ENCODE measurements at regions not wholly inside any gene's neighbourhood (a gene's known extent, or its start where the extent isn't known, plus 50 kb on each side); places are given as distances from the start of the nearest gene placed in this dataset.

GRCh38 chr4:177699365-177700213, 257.4 kb upstream of the AGA start:
- no peak for DNase-seq

DNA sequence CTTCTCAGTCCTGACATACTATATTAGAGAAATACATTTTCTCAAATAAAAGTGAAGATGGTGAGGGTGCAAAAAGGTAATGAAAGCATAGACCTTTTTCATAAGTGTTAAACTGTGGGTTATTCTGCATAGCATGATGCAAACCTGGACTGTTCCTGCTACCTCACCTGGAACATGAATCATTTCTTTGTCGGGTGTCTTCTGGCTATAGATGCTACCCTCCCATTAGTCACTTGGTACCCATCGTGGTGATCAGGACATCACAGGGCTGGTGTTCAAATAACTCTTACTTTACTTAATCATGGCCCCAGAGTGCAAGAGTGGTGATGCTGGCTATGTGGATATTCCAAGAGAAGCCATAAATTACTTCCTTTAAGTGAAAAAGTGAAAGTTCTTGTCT, 264.7 kb upstream of the AGA start:
- DNase-seq, result no peak

DNA sequence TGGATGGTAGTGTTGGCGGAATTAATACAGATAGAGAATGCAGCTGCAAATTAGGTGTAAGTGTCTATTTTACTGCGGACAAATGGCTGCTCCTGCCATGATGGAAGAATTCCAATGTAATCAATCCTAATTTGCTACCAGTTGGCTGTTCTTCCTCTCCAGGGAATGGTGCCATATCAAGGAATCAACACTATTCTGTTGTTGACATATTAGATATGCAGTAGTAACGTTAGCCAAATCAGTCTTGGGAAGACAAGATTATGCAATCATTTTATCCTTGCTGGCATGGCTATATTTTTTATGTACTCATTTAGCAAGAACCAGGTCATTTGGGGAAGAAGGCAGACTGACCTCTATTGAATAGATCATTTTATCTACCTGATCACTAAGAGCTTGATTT, 271.2 kb upstream of the AGA start:
- DNase-seq, result no peak

GRCh38 chr4:177717407-177717806, 275.2 kb upstream of the AGA start:
- DNase-seq, result no peak

DNA sequence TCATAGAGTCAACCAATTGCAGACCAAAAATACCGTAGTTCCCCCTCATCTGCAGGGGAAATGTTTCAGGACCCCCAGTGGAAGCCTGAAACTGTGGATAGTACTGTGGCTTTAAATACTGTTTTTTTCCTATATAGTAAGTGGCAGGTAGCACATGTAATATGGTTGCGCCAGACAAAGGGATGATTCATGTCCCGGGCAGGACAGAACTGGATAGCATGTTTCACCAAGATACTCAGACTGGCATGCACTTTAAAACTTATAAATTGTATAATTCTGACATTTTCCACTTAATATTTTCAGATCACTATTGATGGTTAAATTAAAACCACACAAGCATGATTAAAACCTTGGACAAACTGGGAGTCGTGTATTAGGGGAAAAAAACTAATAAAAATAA, 276.3 kb upstream of the AGA start:
- DNase-seq, result no peak

DNA sequence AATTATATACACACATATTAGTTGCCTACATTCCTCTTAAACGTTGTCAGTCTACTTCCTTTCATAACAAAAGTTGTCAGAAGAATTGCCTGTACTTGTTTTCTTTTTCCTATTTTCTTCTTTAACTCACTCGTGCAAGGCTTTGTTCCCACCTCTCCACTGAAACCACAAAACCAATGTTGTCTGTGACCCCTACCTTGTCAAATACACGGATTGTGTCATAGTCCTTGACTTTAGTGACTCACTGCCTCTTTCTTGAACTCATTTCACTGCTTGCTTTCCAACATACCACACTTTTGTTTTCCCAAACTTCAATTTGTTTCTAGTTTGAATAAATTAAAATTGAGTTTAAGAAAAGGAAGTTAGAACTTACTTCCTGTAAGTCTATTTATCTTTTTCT, 283.9 kb upstream of the AGA start:
- no peak for DNase-seq

DNA sequence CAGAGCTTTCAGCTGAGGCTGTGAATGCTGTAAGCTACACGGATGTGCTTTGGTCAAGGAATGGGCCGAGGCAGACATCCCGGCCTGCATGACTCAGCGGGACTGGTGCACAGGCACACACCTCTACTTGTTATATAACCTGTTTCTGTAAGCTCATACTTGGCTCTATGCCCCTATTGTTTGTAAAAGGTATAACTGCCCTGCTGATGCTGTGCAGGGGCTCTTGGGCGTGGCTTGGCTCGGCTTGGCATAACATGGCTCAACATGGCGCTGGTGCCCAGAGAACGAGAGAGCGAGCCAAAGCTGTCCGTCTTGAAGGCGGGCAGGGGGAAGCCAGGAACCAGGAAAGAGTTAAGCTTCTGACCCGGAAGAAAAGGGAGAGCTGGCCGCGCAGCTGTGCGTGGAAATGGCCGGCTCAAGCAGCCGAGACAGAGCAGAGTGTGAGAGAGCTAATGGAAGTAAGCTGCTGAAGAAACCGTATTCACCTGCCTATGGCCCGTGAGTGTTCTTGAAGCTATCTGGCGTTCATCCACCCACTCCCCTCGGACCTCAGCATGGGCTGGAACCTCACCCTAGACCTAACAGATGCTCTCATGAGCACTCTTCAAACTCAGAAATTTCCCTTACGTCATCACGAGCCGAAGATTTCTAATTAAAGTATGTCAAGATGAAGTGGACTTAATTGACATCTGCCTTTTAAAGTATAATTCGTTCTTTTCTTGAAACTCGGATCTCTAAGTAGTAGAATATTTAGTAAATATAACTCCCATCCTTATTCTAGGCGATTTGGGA, 286.3 kb upstream of the AGA start:
- DNase-seq, result no peak

- no peak for DNase-seq
These were observed 287.4 kb upstream of the AGA start for GRCh38 chr4:177729681-177730080.

- no peak for DNase-seq
These were observed 295.2 kb upstream of the AGA start for GRCh38 chr4:177737387-177737940.

GRCh38 chr4:177740563-177740962, 298.3 kb upstream of the AGA start:
- no peak for DNase-seq

DNA sequence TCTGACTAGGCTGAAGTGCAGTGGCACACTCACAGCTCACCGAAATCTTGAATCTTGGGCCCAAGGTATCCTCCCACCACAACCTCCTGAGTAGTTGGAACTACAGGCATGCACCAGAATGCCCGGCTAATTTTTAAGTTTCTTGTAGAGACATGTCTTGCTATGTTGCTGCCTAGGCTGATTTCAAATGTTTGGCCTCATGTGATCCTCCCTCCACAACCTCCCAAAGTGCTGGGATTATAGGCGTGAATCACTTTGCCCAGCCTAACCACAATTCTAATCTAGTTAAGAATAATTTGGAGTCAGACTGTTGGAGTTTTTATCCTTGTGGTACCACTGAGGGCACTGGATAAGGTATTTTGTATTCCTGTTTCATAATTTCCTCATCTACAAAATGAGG, 317.5 kb upstream of the AGA start:
- no peak for DNase-seq

DNA sequence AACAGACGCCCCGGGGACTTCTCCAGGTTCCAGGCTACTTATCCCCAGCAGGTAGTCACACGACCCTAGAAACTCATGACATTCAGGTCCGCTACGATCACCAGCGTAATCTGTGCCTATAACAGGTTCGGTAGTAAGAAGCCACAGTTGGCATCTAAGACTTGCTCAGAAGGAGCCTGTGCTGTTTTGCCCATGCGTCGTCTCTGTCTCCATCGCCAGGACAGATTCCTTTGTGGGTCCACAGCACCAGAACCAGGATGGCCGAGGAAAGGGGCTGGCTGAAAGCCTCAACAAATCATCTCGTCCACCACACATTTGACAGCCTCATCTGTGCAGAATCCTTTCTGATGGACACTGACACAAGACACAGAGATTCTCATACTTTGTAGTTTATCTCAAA, 319.5 kb upstream of the AGA start:
- no peak for DNase-seq

DNA sequence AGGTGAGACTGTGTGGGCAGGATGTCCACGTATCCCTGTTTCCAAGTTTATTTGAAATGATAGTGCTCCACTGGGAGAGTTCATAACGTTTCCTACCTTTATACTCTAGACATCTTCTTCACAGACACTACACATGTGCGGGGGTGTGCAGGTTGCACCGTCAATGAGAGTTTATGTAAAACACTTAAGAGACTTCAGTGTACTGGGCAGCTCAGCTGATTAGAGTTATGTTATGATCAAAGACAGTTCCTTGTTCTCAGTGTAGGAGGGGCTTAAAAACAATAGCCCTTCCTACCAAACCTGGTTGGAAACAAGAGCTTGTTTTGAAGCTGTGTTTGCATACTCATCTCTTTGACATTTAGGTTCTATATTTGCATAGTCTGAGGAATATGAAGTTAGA, 326.9 kb upstream of the AGA start:
- no peak for DNase-seq

DNA sequence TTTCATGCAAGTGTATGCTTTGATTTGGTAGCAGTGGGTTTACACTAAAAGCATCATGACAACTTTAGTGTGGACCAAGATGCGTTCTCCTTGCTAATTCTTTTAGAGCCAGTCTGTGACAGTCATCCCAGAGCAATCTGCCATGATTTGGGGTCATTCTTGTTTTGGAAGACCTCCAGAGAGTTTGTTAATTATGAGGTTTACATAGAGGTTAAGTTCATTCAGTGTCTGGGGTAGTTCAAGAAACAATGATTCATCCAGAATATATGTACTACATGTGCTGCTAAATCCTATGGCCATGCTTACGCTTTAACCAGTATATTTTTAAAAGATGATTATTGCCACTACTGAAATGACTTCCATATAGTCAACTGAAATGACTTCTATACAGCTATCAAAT, 328.5 kb upstream of the AGA start:
- DNase-seq, result no peak

DNA sequence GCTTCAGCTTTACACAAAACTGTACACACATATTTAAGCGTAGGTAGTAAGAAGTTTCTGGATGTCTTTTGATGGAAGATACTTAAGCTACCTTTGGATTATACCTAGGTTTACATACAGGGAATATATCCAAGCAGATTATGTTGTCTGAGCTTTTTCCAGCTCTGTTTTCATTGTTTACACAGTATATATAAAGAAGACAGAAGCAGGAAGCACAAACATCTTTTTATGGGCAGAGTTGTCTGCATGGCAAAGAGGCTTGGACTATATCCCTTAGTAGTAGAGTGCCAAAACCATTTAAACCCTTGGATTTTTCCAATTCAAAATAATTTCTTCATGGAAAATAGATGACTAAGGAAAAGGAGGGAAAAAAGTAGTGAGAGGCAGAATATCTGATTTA, 329.4 kb upstream of the AGA start:
- no peak for DNase-seq

- DNase-seq, result no peak
These were observed 336.4 kb upstream of the AGA start for GRCh38 chr4:177778623-177779022.

GRCh38 chr4:177785000-177785399, 342.8 kb upstream of the AGA start:
- DNase-seq, result no peak

- DNase-seq, result no peak
These were observed 347.4 kb upstream of the AGA start for GRCh38 chr4:177789610-177790009.

DNA sequence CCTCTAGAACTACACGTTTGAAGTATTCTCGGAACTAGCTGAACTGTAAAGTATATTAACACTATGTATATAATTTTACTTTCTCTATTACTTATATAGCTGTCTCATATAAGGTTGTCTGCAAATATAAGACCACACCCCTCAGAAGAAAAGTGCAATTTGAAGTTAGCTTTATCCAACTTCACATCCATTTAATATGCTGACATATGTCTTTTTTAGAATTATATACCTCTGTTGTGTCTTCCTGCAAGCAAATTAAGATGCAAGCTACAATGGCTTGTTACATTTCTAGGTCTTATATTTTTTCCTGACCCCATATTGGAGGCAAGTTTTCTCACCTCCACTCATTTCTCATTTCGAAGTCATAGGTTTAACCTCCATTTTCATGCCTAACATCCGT, 349.0 kb upstream of the AGA start:
- no peak for DNase-seq

- DNase-seq, result no peak
These were observed 354.6 kb upstream of the AGA start for GRCh38 chr4:177796841-177797240.

DNA sequence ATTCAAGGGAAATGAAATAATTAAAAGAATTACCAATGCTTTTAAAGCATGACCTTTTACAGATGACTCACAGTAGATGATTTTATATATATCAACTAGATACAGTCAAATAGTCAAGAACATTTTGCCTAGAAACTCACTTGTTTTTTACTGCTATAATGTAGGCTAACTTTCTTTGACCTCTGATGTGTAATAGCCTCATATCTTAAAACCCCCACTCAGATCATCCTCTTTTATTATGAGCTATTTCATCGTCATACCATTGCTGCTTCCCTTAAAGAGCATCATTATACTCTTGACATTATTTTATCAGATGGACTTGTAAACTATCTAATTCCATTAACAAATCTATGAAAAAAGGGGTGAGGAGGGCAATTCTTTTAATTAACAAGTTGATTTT, 355.9 kb upstream of the AGA start:
- DNase-seq, result no peak

DNA sequence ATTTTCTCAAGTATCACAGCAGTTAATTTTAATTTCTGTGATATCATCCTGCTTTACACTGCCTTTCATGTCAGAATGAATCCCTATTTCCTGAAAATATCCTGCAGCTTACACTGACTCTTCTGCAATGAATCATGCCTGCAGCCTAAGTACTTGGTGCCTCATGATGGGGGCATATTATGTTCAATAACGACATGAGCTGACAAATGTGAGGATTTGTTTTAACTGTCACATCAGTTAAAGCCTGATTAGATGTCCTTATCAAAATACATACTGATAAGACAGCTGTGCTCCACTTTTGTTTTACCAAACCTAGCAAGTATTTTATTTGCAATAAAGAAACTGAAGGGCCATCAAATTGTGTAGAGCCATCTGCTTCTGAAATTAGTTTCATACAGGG, 359.9 kb upstream of the AGA start:
- DNase-seq, result no peak

GRCh38 chr4:177802661-177803060, 360.4 kb upstream of the AGA start:
- no peak for DNase-seq

GRCh38 chr4:177803151-177803550, 360.9 kb upstream of the AGA start:
- DNase-seq, result no peak

Measured in activated gamma-delta T cell treated with Interleukin-2 at 50 U/mL for 16 hours (primary cell).